Suppressor macrophage treated with lipopolysaccharide for 1 hour (primary cell): ENCODE measurements at regions not wholly inside any gene's neighbourhood (a gene's known extent, or its start where the extent isn't known, plus 50 kb on each side); places are given as distances from the start of the nearest gene placed in this dataset.
"Not testable (repeated sequence)": the region's sequence is repeated elsewhere in the genome, so short reads cannot be mapped to it uniquely, and the experiment has no call there.

Experiments
- DNase-seq, 3 donors: peaks; one replicate each; pipeline ENCODE4 v3.0.0-alpha.2; 2020 to 2022

DNA sequence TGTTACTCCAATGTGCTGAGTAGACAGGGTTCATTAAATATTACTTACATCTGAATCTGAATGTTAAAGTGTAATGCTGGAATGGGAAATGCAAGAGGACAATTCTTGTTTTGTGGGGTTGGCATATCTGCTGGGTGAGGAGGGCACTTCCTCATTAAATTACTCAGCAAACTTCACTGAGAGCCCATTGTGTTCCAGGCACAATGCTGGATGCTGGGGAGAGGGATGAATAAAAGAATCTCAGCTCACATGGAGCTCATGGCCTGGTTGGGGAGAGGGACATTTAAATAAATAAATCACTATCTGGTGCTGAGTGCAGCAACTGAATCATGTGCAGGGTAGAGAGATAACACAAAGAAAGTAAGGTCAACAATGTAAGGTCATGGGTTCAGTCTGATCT lies 199.2 kb upstream of the CFAP20DC start:
- peak in 1 of 3 donors; percentile 32 for DNase-seq

DNA sequence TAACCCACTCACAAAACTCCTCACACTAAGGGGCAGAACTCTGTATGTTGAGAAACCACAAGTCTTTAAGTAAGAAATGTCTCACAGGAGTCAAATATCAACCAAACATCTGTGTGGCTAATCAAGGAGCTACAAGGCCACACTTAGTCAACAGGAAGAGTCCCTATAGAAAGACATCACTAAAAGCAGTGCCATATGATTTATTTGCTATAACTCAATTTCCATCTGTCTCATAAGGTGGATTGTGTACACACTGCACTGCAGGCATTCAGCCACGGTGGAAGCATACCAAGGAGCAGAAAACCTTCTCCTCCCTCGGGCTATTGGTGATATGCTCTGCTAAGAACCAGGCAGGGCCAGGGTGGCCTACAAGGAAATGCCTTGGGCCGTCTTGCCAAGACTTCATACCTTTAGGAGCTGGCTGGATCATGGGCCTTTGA lies 197.6 kb upstream of the CFAP20DC start:
- no peak for DNase-seq

DNA sequence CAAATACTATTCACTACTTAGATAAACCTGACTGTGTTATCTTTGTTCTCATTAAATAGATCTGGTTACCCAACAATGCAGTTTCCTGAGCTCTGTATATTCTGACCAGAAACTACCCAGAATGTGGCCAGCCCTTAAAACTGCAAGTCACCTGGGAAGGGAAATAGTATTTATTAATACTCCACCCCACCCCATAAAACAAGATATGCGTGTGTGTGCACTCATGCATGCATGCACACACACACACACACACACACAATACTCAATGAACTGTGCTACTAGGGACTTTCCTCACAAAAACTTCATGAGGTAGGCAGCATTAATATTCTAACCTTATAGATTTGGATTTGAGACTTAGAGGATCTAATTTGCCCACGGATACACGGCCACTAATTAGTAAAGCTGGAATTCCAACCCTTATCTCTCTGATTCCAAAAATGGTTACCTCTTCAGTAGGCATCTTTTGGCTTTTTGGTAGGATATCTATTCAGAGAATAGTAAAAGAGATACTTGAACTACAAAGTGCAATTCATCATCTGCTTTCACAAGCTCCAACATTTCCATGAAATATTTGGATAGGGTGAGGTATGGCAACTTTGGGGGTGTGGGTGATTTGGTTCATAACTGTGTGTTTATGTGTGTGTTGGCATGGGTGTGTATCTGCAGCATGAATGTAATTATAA lies 197.0 kb upstream of the CFAP20DC start:
- no peak for DNase-seq

DNA sequence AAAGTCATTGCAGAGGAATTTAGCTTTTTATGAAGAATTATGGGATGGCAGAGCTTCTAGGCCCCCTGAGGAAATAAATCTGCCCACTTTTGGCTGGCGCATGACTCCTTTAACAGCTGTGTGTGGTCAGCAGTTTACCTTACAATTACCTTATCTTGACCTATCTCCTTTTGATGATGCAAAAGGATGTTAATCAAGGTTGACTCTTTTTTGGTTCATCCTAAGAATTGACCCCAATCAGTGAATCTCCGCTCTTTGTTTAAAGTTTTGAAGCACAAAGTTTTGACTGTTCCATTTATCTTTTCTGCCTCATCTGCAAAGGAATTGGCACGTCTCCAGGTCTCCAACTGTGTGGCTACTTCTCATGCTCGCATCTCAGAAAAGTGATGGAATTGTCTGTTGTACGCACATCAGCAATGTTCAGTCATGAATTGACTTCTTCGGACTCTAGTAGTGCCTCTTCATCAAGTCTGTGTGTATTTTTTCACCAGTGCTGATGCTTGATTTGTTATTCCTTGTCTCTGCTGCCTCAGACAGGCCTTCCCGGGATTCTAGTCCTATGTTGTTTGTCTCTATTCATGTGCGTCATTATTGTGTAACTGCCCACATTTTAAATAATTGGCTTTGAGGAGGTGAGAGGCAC lies 196.2 kb upstream of the CFAP20DC start:
- no peak for DNase-seq

DNA sequence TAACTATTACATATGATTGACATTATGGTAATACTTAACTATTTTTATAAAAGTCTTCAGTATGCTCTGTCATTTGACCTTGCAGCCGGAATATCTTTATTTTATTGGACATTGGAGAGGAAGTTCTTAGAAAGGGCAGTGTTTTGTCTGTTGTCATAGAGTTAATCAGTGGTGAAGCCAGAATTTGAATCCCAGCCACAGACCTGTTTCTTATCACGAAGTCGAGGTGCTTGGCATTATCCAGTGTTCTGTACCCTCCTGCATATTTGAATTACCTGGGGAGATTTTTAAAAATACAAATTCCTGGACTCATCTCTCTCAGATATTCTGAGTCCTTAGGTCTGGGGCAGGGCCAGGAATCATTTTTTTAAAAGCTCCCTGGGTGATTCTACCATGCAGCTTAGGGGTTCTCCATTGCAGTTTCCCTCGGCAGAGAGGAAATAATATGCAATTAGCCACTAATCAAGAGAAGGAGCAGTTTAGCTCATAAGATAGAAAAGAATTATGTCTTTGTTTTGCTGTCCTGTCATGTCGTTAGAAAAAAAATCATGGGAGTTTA lies 195.6 kb upstream of the CFAP20DC start:
- DNase-seq: no peak

DNA sequence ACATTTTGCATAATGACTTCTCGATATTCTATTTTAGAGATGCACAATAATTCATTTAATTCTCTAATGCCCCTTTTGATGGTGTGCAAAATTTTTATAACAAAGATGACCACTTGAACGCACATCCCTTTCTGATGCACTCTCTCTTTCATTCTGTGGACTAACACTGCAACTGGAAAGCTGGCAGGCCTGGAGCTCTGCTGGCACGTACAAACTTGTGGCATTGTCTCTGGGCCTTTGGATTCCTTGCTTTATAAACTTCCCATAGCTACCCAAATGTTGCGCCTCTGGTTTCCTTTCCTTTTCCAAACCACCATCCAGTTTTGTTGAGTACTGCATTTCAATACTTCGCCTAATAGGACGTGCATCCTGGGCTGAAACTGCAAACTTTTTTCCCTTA lies 194.5 kb upstream of the CFAP20DC start:
- DNase-seq: no peak

DNA sequence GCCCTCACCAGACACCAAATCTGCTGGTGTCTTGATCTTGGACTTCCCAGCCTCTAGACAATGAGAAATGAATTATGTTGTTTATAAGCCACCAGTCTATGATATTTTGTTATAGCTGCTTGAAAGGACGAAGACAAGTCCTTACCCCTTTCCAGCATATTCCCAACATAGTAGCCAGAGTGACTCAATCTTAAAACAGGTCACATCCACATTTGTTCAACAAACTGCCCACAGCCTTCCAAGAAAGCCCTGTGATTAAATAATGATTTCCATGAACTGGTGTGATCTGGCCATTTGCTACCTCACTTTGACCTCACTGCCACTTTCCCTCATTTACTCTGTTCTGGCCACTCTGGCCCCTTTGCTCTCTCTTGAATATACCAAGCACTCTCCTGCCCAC lies 193.7 kb upstream of the CFAP20DC start:
- no peak for DNase-seq

DNA sequence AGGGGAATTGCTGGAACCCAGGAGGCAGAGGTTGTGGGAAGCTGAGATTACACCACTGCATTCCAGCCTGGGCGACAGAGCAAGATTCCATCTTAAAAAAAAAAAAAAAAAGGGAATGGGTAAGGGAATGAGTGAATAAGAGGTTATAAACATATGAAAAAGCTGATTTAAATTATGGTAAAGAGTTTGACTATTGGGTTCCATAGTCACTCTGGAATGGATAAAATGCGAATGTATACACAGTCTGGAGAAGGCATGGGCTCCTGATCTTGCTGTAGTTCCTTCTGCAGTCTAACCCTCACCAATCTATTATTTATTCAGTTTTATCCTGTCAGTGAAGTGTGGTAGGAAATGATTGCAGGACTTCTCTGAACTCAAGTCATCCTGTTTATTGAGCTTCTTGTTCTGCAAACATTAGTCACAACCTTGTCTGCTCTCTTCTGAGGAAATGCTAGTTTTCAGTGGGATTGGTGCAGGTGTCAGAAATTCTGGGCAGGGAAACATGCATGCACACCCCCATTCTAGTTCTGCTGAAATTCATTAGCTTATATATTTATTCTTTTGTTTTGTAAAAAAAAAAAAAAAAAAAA lies 190.9 kb upstream of the CFAP20DC start:
- no peak for DNase-seq

DNA sequence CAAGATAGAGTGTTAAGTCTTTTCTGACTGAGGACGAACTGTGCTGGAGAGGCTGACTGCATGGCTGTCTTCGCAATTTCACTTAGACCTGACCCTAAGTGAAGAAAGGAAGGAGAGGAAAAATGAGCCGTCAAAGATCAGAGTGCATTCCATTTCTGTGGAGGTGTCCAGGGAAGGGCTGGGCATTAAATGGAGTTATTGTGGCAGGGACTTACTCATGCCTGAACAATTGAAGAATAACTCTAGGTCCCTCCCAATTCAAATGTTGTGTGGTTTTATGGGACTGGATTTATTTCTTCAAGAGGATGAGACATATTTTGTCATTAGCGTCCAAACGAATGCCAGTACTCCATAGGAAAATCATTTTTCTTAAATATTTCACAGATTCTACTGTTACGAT lies 187.3 kb upstream of the CFAP20DC start:
- no peak for DNase-seq

DNA sequence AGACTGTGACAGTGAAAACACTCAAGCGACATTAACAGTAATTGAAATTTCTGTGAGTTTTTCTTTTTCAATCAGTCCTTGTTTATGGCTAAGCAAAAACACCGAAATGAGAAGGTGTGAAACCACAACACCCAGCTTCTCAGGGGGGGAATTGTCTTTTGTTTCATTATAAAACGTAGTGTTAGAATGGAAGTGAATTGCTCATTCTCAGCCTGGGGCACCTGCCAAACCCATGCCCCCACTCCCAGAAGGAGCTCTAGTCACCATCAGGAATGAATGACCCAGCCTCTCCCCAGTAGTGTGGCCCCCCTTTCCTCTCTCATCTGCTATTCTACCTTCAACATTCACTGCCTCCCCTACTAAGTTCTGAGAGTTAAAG lies 185.8 kb upstream of the CFAP20DC start:
- DNase-seq: no peak

DNA sequence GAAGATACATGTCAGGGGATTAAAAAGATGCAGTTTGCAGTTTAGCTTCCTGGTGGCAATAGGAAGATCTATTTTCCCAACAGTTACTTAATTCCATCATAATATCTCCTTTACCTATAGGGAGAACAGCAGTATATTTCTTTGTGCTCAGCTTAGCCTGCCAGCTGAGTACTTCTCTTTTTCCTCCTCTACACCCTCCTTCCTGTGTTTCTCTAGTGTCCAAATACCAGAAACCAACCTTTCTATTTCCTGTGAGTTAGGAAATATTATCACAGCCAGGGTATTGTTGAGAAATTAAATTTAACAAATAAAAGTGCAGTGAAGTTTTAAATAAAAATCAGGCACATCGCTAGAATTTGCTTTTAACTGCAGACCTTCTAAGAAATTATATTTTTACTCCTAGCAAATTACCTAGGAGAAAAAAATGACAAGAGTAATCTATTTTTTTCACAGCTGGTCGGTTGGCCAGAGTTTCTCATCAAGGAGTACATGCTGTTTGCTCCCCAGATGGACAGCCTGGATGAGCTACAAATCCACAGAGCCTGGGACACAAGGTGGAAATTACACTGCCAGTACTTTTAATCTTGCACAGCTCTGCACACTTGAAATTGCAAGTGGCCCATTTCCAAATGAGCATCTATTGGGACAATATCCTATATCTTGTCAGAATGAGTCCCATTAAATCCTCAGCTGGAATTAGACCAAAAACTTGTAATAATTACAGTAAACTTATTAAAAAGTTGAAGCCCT lies 185.2 kb upstream of the CFAP20DC start:
- peak in 1 of 3 donors; percentile 11 for DNase-seq

DNA sequence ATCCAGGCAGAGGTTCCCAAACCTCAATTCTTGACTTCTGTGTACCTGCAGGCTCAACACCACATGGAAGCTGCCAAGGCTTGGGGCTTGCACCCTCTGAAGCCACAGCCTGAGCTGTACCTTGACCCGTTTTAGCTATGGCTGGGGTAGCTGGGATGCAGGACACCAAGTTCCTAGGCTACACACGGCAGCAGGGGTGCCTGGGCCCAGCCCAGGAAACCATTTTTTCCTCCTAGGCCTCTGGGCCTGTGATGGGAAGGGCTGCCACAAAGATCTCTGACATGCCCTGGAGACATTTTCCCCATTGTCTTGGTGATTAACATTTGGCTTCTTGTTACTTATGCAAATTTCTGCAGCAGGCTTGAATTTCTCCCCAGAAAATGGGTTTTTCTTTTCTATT lies 180.6 kb upstream of the CFAP20DC start:
- not testable (repeated sequence) for DNase-seq

DNA sequence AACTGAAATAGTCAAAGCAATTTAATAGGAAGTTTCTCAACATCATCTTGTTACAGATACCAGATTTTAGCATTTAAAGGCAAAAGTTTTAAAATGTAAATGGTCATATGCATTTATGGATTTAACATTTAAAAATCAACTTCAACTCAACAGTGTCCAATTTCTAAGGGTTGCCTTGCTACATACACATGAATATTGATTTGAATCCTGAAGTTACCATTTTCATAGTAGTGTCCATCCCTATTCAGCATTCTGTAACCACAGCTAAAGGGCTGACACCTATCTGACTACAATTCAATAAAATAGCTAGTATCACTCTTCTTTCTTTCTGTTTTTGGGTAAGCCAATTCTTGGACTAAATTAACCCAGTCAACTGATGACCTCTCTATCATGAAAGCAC lies 164.0 kb upstream of the CFAP20DC start:
- no peak for DNase-seq

DNA sequence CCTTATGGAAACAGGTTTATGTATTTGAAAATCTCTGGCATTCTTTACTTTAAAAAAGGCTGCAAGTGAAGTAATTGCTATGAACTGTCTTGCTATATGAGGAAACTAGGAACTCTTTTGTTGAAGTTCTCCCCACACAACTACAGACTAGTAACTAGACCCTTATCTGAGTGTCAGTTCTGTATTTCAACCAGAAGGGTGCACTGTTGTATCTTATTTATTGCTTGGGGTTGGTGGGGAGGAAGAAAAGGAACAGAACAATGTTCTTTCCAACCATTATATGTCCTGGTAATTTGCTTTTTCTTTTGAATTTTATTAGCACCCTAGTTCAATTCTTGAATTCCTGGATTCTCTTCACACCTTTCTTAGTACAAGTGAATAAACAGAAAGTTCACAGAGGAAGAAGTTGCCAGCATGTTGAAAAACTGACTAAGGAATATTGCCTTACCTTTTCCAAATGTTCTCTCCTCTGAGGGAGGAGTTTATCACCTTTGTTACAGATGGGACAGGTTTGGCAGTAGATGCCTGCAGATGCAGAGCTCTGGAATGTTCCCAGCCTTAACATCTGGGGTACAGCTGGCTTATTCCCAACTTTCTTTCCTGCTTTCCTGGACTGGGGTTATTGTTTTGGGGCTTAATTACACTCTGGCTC lies 162.4 kb upstream of the CFAP20DC start:
- DNase-seq: peak; percentile 51 to 83 (median 75)

DNA sequence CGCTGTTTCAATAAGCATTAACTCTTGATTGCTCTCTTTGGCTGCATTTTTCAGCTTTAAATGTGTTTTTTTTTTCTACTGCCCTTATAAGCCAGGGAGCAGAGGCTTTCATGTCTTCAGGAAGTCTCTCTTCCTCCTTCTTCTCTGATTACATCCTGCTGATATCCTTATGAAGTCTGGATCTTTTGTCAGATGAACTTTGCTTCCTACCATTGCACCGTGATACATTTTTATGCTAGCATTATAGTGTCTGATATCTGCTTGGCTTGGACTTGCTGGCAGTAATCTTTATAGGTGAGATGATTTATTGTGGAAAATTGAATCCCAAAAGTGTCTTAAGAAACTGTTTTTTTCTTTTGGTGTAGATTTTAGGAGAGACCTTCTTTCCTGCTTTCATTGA lies 160.4 kb upstream of the CFAP20DC start:
- no peak for DNase-seq

DNA sequence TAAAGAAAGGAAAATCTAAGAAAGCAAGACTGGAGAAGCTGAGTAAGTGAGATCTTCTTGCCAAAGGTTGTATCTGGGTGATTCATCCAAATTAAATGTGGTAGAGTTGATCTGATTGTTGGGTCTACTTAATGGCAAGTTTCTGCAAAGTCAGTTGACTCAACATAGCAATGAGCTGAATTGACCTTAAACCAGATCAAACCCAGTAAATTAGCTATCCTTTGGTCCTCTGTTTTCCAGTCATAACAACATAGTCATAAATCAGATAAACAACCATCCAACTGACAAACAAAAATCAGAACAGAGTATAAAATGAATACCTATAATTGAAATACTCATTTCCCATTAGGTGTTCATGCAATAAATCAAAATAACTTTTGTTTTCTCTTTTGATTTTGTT lies 142.6 kb upstream of the CFAP20DC start:
- no peak for DNase-seq

DNA sequence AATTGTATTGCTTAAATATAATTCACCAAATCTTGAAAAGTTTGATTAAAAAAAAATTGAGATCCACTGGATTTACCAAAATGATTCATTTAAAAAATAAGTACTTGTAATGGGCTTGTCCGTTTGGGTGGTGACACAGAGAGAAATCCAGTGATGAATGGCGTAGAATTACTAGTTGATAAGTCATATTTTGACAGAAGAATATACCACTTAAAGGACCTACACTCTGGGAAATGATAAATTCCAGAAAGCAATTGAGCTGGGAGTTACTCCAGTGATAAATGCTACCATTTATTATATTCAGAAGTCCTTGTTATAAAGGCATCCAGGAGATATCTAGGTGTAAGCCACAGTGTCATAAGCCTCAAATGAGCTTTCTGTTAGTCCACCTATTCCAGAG lies 141.8 kb upstream of the CFAP20DC start:
- no peak for DNase-seq

DNA sequence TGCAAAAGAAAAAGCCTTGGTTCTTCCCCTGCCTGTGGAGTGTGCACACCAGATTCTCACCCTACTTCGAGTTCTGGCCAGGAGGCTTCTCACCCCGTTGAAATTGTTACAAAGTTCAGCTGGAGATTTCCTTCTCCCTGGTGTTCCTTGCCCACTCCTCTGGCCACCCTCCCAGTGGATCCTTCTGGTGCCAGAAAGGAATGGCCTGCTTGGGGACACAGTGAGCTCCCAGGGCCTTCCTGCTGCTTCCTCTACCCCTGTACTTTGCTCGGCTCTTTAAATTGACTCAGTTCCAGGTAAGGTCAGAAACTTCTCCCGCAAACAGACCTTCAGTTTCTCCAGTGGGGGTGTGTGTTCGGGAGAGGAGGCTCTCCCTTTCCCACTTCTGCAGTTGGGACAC lies 140.1 kb upstream of the CFAP20DC start:
- no peak for DNase-seq

DNA sequence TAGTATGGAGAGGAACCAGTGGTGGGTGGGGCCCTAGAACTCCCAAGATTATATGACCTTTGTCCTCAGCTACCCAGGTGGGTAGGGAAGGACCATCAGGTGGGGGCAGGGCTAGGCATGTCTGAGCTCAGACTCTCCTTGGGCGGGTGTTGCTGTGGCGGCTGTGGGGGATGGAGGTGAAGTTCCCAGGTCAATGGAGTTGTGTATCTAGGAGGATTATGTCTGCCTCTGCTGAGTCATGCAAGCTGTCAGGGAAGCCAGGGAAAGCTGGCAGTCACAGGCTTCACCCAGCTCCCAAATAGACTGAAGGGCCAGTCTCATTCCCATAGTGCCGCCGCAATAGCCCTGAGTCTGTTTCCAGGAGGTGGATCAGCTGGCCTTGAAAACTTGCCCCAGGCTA lies 139.7 kb upstream of the CFAP20DC start:
- no peak for DNase-seq

DNA sequence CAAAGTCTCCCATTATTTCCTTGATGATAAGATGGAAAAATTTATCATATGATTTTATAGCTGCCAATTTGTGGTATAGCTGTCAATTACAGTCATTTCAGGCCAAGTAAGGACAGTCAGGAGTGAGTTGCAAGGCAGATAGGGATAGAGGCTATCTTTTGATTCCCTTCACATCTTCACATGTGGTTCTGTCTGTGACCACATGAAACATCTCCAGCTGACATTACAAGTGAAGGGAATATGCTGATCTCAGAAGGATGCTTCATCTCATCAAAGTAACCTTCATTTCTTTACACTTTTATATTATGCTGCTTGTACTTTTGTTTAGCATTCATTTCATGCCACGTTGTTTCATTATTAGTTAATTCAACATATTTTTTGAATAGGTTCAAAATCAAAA lies 136.9 kb upstream of the CFAP20DC start:
- no peak for DNase-seq

DNA sequence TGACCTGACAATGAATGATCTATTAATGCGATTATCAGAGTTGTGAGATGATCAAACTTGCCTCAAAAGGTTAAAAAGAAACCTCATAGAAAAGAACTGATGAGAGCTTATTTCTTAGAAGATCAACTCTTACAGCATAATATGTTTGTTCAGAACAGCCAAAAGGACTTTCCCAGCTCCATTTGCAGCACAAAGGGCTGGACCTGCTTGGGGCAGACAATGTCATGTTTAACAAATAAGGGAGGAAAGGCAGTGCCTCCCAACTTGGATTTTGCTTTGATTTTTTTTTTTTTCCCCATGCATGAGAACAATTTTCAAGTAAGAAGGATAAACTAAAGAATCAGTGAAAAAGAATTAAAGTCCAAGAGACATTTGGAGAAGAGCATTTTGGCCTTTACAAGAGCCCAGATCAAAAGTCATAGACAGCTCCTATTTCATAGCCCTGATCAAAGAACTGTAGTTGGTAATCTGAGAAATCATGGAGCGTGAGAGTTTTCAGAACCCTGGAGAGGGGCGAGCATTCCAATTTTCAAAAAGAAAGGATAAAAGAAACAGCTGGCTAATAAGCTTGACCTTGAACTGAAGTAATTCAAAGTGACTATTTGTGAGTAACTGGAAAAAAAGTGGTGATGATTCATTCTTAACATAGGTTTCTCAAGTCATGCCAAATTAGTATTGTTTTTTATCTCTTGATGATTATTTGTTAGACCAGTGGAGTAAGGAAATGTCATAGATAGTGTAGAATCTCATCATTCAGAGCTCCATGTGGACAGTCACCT lies 136.0 kb upstream of the CFAP20DC start:
- DNase-seq: no peak

DNA sequence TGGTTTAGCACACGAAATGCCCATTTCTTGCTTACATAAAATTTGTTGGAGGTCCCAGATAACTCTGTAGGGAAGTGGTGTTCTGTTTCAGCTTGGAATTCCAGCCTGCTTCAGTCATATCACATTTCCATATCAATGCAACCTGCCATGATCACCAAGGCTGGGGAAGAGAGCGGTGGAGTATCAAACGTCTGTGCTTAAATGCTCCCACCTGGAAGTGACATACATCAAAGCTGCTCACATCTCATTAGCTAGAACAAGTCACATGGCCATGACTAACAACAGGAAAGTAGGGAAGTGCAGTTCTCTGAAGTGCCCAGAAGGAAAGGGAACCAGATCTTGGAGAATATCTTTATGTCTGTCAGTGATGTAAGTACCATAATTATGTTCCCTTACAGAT lies 130.2 kb upstream of the CFAP20DC start:
- DNase-seq: peak in 2 of 3 donors; percentile 3 to 20
